ENCODE measurements at regions not wholly inside any gene's neighbourhood (a gene's known extent, or its start where the extent isn't known, plus 50 kb on each side); places are given as distances from the start of the nearest gene placed in this dataset.

- Histone ChIP-seq H3K27ac (no peak overlapping the region), H3K27me3 (no peaks in the 10 kb centered on the region), H3K9me3 (ENCODE audit: low read depth) (no peaks in the 10 kb centered on the region), H3K36me3 (replicated peaks; ENCODE audit: insufficient read depth, low read depth) (no peaks in the 10 kb centered on the region), H3K4me2 (no peak overlapping the region), H3K4me1 (ENCODE audit: insufficient read depth) (no peaks in the 10 kb centered on the region), H3K79me2 (no peaks in the 10 kb centered on the region), H4K20me1 (ENCODE audit: insufficient read depth, poor library complexity, severe bottlenecking) (no peaks in the 10 kb centered on the region), H3K9me2 (replicated peaks; ENCODE audit: insufficient read depth) (no peaks in the 10 kb centered on the region), H2AFZ (no peak overlapping the region), H3K4me3 (no peak overlapping the region)
- 83% methylated on average over 12 of the region's 12 CpGs for WGBS (ENCODE audit: low lambda C conversion rate, missing lambda C conversion rate)
- no peak for TF ChIP-seq EZH2 (IDR thresholded peaks at IDR 0.05; ENCODE audit: borderline replicate concordance)
- no peak for DNase-seq (ENCODE audit: low spot score)
Measured at GRCh38 chr4:8766610-8767009, 105.0 kb downstream of the HMX1 start.

GRCh38 chr4:8765631-8766590 lies 105.7 kb downstream of the HMX1 start:
- TF ChIP-seq CTCF (IDR thresholded peaks at IDR 0.05; ENCODE audit: poor library complexity) (no peak), EZH2phosphoT487 (IDR thresholded peaks at IDR 0.05; ENCODE audit: low read depth, severe bottlenecking, unreplicated experiment) (no peak), EZH2 (IDR thresholded peaks at IDR 0.05; ENCODE audit: borderline replicate concordance) (no peak)
- no peaks in the 10 kb centered on the region for H3K79me2 ChIP-seq
- no peak for DNase-seq (ENCODE audit: low spot score)
- H3K4me3 ChIP-seq, result no peak overlapping the region
- no peak overlapping the region for H3K27ac ChIP-seq
- no peak overlapping the region for H2AFZ ChIP-seq
- no peaks in the 10 kb centered on the region for H3K9me3 ChIP-seq (ENCODE audit: low read depth)
- H4K20me1 ChIP-seq (ENCODE audit: insufficient read depth, poor library complexity, severe bottlenecking), result no peaks in the 10 kb centered on the region
- H3K4me1 ChIP-seq (ENCODE audit: insufficient read depth), result no peaks in the 10 kb centered on the region
- H3K4me2 ChIP-seq, result no peak overlapping the region
- H3K36me3 ChIP-seq (replicated peaks; ENCODE audit: insufficient read depth, low read depth), result no peaks in the 10 kb centered on the region
- no peaks in the 10 kb centered on the region for H3K9me2 ChIP-seq (replicated peaks; ENCODE audit: insufficient read depth)
- 83% methylated on average over 18 of the region's 19 CpGs for WGBS (ENCODE audit: low lambda C conversion rate, missing lambda C conversion rate)
- no peaks in the 10 kb centered on the region for H3K27me3 ChIP-seq

- no peaks in the 10 kb centered on the region for H3K9me3 ChIP-seq (ENCODE audit: low read depth)
- no peak for DNase-seq (ENCODE audit: low spot score)
- no peak overlapping the region for H3K27ac ChIP-seq
Measured at GRCh38 chr4:8765084-8765483, 106.6 kb downstream of the HMX1 start.

More at GRCh38 chr4:8765084-8765483, 106.6 kb downstream of the HMX1 start:
- TF ChIP-seq CTCF (IDR thresholded peaks at IDR 0.05; ENCODE audit: poor library complexity), result no peak
- TF ChIP-seq EZH2 (IDR thresholded peaks at IDR 0.05; ENCODE audit: borderline replicate concordance), result no peak
- TF ChIP-seq EZH2phosphoT487 (IDR thresholded peaks at IDR 0.05; ENCODE audit: low read depth, severe bottlenecking, unreplicated experiment), result no peak
- H3K4me1 ChIP-seq (ENCODE audit: insufficient read depth), result no peaks in the 10 kb centered on the region
- no peaks in the 10 kb centered on the region for H3K79me2 ChIP-seq
- no peaks in the 10 kb centered on the region for H3K27me3 ChIP-seq
- H2AFZ ChIP-seq, result no peak overlapping the region
- H3K36me3 ChIP-seq (replicated peaks; ENCODE audit: insufficient read depth, low read depth), result no peaks in the 10 kb centered on the region
- 91% methylated on average over 11 of the region's 11 CpGs for WGBS (ENCODE audit: low lambda C conversion rate, missing lambda C conversion rate)
- no peaks in the 10 kb centered on the region for H3K9me2 ChIP-seq (replicated peaks; ENCODE audit: insufficient read depth)
- no peak overlapping the region for H3K4me2 ChIP-seq
- no peaks in the 10 kb centered on the region for H4K20me1 ChIP-seq (ENCODE audit: insufficient read depth, poor library complexity, severe bottlenecking)
- H3K4me3 ChIP-seq, result no peak overlapping the region
